ENCODE measurements at regions not wholly inside any gene's neighbourhood (a gene's known extent, or its start where the extent isn't known, plus 50 kb on each side); places are given as distances from the start of the nearest gene placed in this dataset.

GRCh38 chr14:98174041-98174440 is 1098.0 kb downstream of the BCL11B start:
- TF ChIP-seq CEBPB (IDR thresholded peaks at IDR 0.05) (no peak), TAF1 (IDR thresholded peaks at IDR 0.05; ENCODE audit: low read depth) (no peak), ZBTB7A (IDR thresholded peaks at IDR 0.05; ENCODE audit: low read depth) (no peak), TEAD4 (IDR thresholded peaks at IDR 0.05) (no peak), EP300 (IDR thresholded peaks at IDR 0.05; ENCODE audit: borderline replicate concordance) (no peak), EGR1 (IDR thresholded peaks at IDR 0.05) (no peak), FOXM1 (IDR thresholded peaks at IDR 0.05; ENCODE audit: borderline replicate concordance, low read depth) (no peak), NFIC (IDR thresholded peaks at IDR 0.05) (no peak), CREB1 (IDR thresholded peaks at IDR 0.05; ENCODE audit: low read depth) (no peak), YY1 (IDR thresholded peaks at IDR 0.05; ENCODE audit: low read depth) (no peak), TCF12 (IDR thresholded peaks at IDR 0.05; ENCODE audit: low read depth) (no peak), RAD21 (IDR thresholded peaks at IDR 0.05; ENCODE audit: low read depth) (no peak), REST (IDR thresholded peaks at IDR 0.05; ENCODE audit: low read depth) (no peak)
- TF ChIP-seq, protein P1, sequence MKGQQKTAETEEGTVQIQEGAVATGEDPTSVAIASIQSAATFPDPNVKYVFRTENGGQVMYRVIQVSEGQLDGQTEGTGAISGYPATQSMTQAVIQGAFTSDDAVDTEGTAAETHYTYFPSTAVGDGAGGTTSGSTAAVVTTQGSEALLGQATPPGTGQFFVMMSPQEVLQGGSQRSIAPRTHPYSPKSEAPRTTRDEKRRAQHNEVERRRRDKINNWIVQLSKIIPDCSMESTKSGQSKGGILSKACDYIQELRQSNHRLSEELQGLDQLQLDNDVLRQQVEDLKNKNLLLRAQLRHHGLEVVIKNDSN (IDR thresholded peaks at IDR 0.05): no peak
- TF ChIP-seq, protein P2, sequence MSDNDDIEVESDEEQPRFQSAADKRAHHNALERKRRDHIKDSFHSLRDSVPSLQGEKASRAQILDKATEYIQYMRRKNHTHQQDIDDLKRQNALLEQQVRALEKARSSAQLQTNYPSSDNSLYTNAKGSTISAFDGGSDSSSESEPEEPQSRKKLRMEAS (IDR thresholded peaks at IDR 0.05): no peak

GRCh38 chr14:98175436-98175835 is 1096.6 kb downstream of the BCL11B start:
- TF ChIP-seq, protein P2 (IDR thresholded peaks at IDR 0.05): no peak
- TF ChIP-seq CEBPB (IDR thresholded peaks at IDR 0.05) (no peak), REST (IDR thresholded peaks at IDR 0.05; ENCODE audit: low read depth) (no peak), YY1 (IDR thresholded peaks at IDR 0.05; ENCODE audit: low read depth) (no peak), NFIC (IDR thresholded peaks at IDR 0.05) (no peak), RAD21 (IDR thresholded peaks at IDR 0.05; ENCODE audit: low read depth) (no peak), TAF1 (IDR thresholded peaks at IDR 0.05; ENCODE audit: low read depth) (no peak), TEAD4 (IDR thresholded peaks at IDR 0.05) (no peak), CREB1 (IDR thresholded peaks at IDR 0.05; ENCODE audit: low read depth) (no peak), ZBTB7A (IDR thresholded peaks at IDR 0.05; ENCODE audit: low read depth) (no peak), EGR1 (IDR thresholded peaks at IDR 0.05) (no peak), EP300 (IDR thresholded peaks at IDR 0.05; ENCODE audit: borderline replicate concordance) (no peak), FOXM1 (IDR thresholded peaks at IDR 0.05; ENCODE audit: borderline replicate concordance, low read depth) (no peak), TCF12 (IDR thresholded peaks at IDR 0.05; ENCODE audit: low read depth) (no peak)
- TF ChIP-seq, protein P1 (IDR thresholded peaks at IDR 0.05): no peak

GRCh38 chr14:98175881-98176280 is 1096.1 kb downstream of the BCL11B start:
- TF ChIP-seq FOXM1 (IDR thresholded peaks at IDR 0.05; ENCODE audit: borderline replicate concordance, low read depth) (no peak), EP300 (IDR thresholded peaks at IDR 0.05; ENCODE audit: borderline replicate concordance) (no peak), ZBTB7A (IDR thresholded peaks at IDR 0.05; ENCODE audit: low read depth) (no peak), TEAD4 (IDR thresholded peaks at IDR 0.05) (no peak), CEBPB (IDR thresholded peaks at IDR 0.05) (no peak)

- TF ChIP-seq CREB1 (IDR thresholded peaks at IDR 0.05; ENCODE audit: low read depth) (no peak), TCF12 (IDR thresholded peaks at IDR 0.05; ENCODE audit: low read depth) (no peak), RAD21 (IDR thresholded peaks at IDR 0.05; ENCODE audit: low read depth) (no peak), CEBPB (IDR thresholded peaks at IDR 0.05) (no peak), EP300 (IDR thresholded peaks at IDR 0.05; ENCODE audit: borderline replicate concordance) (no peak), ZBTB7A (IDR thresholded peaks at IDR 0.05; ENCODE audit: low read depth) (no peak), YY1 (IDR thresholded peaks at IDR 0.05; ENCODE audit: low read depth) (no peak), NFIC (IDR thresholded peaks at IDR 0.05) (no peak), FOXM1 (IDR thresholded peaks at IDR 0.05; ENCODE audit: borderline replicate concordance, low read depth) (no peak)
- TF ChIP-seq, protein P2 (IDR thresholded peaks at IDR 0.05): no peak
- TF ChIP-seq, protein P1 (IDR thresholded peaks at IDR 0.05): no peak
Observed at GRCh38 chr14:98176892-98177291, 1095.1 kb downstream of the BCL11B start.

- TF ChIP-seq CREB1 (IDR thresholded peaks at IDR 0.05; ENCODE audit: low read depth): no peak
- TF ChIP-seq YY1 (IDR thresholded peaks at IDR 0.05; ENCODE audit: low read depth): no peak
- TF ChIP-seq TEAD4 (IDR thresholded peaks at IDR 0.05): no peak
Observed at GRCh38 chr14:98177551-98177950, 1094.4 kb downstream of the BCL11B start.
